Left lung (tissue), 4 donors: ENCODE measurements at regions not wholly inside any gene's neighbourhood (a gene's known extent, or its start where the extent isn't known, plus 50 kb on each side); places are given as distances from the start of the nearest gene placed in this dataset.

Experiments
- ATAC-seq: fragments of 200-7000 bp; cut with Tn5 transposase; one replicate; pipeline ENCODE4 v1.9.1; 2020; ENCODE audit warnings: moderate library complexity
- DNase-seq, 4 donors: peaks; one replicate each; pipeline ENCODE4 v3.0.0-alpha.2; 2013 to 2020
- H3K27ac ChIP-seq, 2 donors: fragments of 200-600 bp; sonication (generic) in 1 of 2; one replicate each; pipeline versions ENCODE4 v1.5.0 to v1.8.0; 2020 to 2021
- H3K27me3 ChIP-seq, 2 donors: fragments of 200-600 bp; sonication (generic) in 1 of 2; one replicate each; pipeline versions ENCODE4 v1.5.0 to v1.8.0; 2020 to 2021
- H3K36me3 ChIP-seq, 2 donors: fragments of 200-600 bp; sonication (generic) in 1 of 2; one replicate each; pipeline versions ENCODE4 v1.5.0 to v1.8.0; 2020 to 2021
- H3K4me1 ChIP-seq, 2 donors: fragments of 200-600 bp; one replicate each; pipeline ENCODE4 v1.8.0; 2021
- H3K4me3 ChIP-seq, 2 donors: fragments of 200-600 bp; sonication (generic) in 1 of 2; one replicate each; pipeline versions ENCODE4 v1.5.0 to v1.8.0; 2020 to 2021; ENCODE audit warnings: mild to moderate bottlenecking in 1 of 2
- H3K9me3 ChIP-seq, 2 donors: fragments of 200-600 bp; sonication (generic) in 1 of 2; one replicate each; pipeline versions ENCODE4 v1.5.0 to v1.8.0; 2020 to 2021
- intact Hi-C, 2 donors: fragments of 100-400 bp; cut with DNase I; formaldehyde crosslinking; loops; one replicate each; pipeline versions ENCODE4 v1.11.2 to v1.14.2; 2022
- TF ChIP-seq, protein P1 (sequence below), 2 donors: fragments of 200-600 bp; sonication (generic) in 1 of 2; IDR thresholded peaks; one replicate each; pipeline versions ENCODE4 v1.5.0 to v1.8.0; 2021; ENCODE audit warnings: antibody characterized with exemption in 2 of 2
- donor health status: DM: no; HTN: yes; CAD: no.
- donor health status: DM: no; HTN: no; CAD: no.

DNA sequence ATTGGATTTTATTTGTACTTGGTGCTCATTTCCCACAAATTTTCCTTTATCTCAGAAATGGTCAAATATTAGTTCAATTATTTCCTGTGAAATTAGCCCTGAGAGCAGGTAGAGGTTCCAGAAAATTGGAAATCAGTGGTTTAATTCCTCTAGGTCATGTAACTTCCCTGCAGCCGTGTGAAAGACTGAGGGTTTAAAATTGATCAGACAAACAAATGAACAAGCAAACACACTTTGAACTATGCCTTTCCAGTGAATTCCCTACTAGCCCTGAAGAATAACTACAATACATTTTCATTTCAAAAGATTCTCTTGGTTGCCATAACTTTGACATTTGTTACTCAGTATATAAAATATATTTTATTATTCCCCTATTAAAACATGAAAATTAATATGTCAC lies 1116.7 kb downstream of the REEP3 start:
- no peak for ATAC-seq
- TF ChIP-seq, protein P1, sequence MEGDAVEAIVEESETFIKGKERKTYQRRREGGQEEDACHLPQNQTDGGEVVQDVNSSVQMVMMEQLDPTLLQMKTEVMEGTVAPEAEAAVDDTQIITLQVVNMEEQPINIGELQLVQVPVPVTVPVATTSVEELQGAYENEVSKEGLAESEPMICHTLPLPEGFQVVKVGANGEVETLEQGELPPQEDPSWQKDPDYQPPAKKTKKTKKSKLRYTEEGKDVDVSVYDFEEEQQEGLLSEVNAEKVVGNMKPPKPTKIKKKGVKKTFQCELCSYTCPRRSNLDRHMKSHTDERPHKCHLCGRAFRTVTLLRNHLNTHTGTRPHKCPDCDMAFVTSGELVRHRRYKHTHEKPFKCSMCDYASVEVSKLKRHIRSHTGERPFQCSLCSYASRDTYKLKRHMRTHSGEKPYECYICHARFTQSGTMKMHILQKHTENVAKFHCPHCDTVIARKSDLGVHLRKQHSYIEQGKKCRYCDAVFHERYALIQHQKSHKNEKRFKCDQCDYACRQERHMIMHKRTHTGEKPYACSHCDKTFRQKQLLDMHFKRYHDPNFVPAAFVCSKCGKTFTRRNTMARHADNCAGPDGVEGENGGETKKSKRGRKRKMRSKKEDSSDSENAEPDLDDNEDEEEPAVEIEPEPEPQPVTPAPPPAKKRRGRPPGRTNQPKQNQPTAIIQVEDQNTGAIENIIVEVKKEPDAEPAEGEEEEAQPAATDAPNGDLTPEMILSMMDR (IDR thresholded peaks at IDR 0.05) = no peak

DNA sequence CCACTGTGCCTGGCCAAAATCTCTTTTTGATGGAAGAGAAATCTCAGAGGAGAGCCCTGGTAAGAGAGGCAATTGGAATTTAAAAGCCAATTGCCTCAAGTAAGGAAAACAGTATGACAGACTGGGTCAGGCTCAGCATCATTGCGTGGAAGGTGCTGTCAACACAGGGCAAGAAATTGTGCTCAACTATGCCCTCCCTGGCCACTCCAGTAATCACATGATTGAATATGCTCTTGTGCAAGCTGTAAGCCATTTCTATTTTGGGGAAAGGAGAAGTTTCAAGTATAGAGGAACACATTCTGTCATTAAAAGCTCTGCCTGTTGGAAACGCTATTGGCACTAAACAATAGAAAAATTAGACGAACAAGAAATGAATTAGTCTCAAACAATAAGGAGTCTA lies 1127.7 kb downstream of the REEP3 start:
- Histone ChIP-seq H3K27ac (no peak overlapping the region), H3K4me1 (no peaks in the 10 kb centered on the region), H3K4me3 (no peak overlapping the region), H3K27me3 (no peaks in the 10 kb centered on the region), H3K9me3 (no peaks in the 10 kb centered on the region), H3K36me3 (no peaks in the 10 kb centered on the region)
- ATAC-seq = peak; percentile 29
- DNase-seq = no peak
- TF ChIP-seq, protein P1 (IDR thresholded peaks at IDR 0.05) = no peak
- intact Hi-C loops = no loop called here

More for the DNA sequence above, 1116.7 kb downstream of the REEP3 start:
- intact Hi-C loops = no loop called here
- no peaks in the 10 kb centered on the region for H3K27me3 ChIP-seq
- H3K9me3 ChIP-seq = no peaks in the 10 kb centered on the region
- H3K36me3 ChIP-seq = no peaks in the 10 kb centered on the region
- no peak overlapping the region for H3K27ac ChIP-seq
- no peaks in the 10 kb centered on the region for H3K4me1 ChIP-seq
- H3K4me3 ChIP-seq = no peak overlapping the region
- DNase-seq = no peak

DNA sequence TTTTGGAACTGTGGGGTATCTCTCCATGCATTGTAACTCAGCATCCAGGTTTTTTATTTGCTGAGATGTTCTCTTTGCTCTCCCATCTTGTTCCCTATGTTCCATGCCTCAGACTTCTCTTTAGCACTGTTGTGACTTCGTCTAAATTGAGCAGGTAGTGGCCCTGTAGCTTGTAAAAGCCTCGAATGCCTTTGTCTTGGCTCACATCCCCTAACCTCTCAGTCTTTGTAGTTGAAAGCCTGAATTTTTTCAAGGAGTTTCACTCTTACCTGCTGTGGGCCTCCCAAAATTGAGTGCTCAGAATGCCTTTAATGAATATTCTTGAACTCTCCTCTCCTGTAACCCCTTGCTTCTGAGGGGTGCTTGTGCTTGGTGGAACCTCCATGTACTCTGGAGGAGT lies 1137.3 kb downstream of the REEP3 start:
- Histone ChIP-seq H3K4me1 (no peaks in the 10 kb centered on the region), H3K36me3 (no peaks in the 10 kb centered on the region), H3K27me3 (no peaks in the 10 kb centered on the region), H3K4me3 (no peak overlapping the region), H3K9me3 (peaks cover 0 to 6% of the 10 kb centered on the region in 2 donors), H3K27ac (no peak overlapping the region)
- ATAC-seq = no peak
- TF ChIP-seq, protein P1 (IDR thresholded peaks at IDR 0.05) = no peak
- intact Hi-C loops = no loop called here
- DNase-seq = no peak

DNA sequence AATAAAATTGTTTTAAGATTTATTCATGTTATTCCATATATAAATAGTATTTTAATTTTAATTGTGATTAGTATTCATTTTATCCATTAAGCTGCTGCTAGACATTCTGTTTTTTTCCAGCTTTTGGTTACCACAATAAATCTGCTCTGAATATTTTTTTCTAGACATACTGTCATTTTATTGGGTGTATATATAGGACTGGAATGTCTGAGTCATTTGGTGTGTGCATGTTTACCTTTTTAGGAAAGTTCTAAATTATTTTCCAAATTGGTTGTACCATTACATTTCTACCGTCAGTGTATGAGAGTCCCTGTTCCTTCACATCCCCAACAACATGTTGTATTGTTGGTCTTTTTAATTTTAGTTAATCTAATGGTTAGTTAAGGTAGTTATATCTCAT lies 1138.1 kb downstream of the REEP3 start:
- DNase-seq = no peak
- Histone ChIP-seq H3K4me3 (no peak overlapping the region), H3K27me3 (no peaks in the 10 kb centered on the region), H3K4me1 (no peaks in the 10 kb centered on the region), H3K9me3 (peaks cover 0 to 6% of the 10 kb centered on the region in 2 donors), H3K27ac (no peak overlapping the region), H3K36me3 (no peaks in the 10 kb centered on the region)
- TF ChIP-seq, protein P1 (IDR thresholded peaks at IDR 0.05) = no peak
- no peak for ATAC-seq
- intact Hi-C loops = no loop called here

DNA sequence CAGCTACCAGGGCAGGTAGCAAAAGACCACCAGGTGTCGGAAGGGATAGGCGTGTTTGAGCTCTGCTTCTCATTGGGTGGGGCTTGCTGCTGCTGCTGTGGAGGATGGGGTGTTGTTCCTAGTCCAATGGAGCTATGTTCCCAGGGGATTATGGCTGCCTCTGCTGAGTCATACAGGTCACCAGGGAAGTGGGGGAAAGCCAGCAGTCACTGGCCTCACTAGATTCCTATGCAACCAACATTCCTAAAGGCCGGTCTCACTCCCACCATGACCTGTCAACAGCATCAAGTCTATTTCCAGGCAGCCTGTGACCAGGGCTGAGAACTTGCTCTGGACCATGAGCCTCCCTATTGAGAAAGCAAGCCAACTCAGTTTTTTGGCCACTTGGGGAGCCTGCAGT lies 1160.8 kb downstream of the REEP3 start:
- peaks cover 0 to 12% of the 10 kb centered on the region in 2 donors for H3K9me3 ChIP-seq
- no peaks in the 10 kb centered on the region for H3K27me3 ChIP-seq
- intact Hi-C loops = no loop called here
- TF ChIP-seq, protein P1 (IDR thresholded peaks at IDR 0.05) = no peak
- H3K27ac ChIP-seq = no peak overlapping the region
- H3K36me3 ChIP-seq = no peaks in the 10 kb centered on the region
- DNase-seq (no peak), ATAC-seq (no peak)
- H3K4me3 ChIP-seq = no peak overlapping the region
- no peaks in the 10 kb centered on the region for H3K4me1 ChIP-seq
